H1 (cell line): ENCODE measurements at regions not wholly inside any gene's neighbourhood (a gene's known extent, or its start where the extent isn't known, plus 50 kb on each side); places are given as distances from the start of the nearest gene placed in this dataset.

Experiments used
- CTCF ChIA-PET: fragments of 300-600 bp; sonication (Branson Sonifier 250); formaldehyde crosslinking; loops from one replicate; lab custom pipeline; 2021; ENCODE audit not compliant: partially characterized antibody; lab: Charles Lee
- POLR2A ChIA-PET: fragments of 300-600 bp; sonication (Branson Sonifier 250); formaldehyde crosslinking; loops from one replicate; lab custom pipeline; 2021; ENCODE audit warnings: inconsistent platforms; ENCODE audit not compliant: partially characterized antibody; lab: Charles Lee
- DNase-seq, 2 experiments: peaks; one replicate each; pipeline versions ENCODE4 v3.0.0 to v3.0.0-alpha.2; 2010 to 2022; ENCODE audit warnings: low spot score in 2 of 2, low read depth in 1 of 2, mixed read lengths in 1 of 2
- FAIRE-seq: peaks from 2 replicates; lab custom pipeline; 2011; peaks lifted over from hg19 to GRCh38; lab: Jason Lieb, UNC
- H2AFZ ChIP-seq: 2 replicates; pipeline ENCODE4 v1.8.1; 2012; ENCODE audit warnings: low read length, inconsistent platforms
- H2AK5ac ChIP-seq: 2 replicates; pipeline ENCODE4 v1.6.1; 2013; ENCODE audit warnings: low read depth, low read length
- H2BK120ac ChIP-seq: replicated peaks from 2 replicates; pipeline ENCODE3; 2013; ENCODE audit warnings: low read depth, low read length, inconsistent platforms
- H2BK12ac ChIP-seq: 2 replicates; pipeline ENCODE4 v1.6.1; 2013; ENCODE audit warnings: low read depth, low read length
- H2BK15ac ChIP-seq: 2 replicates; pipeline ENCODE4 v1.6.1; 2013; ENCODE audit warnings: low read length
- H2BK20ac ChIP-seq: 2 replicates; pipeline ENCODE4 v1.6.1; 2013; ENCODE audit warnings: low read length
- H2BK5ac ChIP-seq: 2 replicates; pipeline ENCODE4 v1.6.1; 2013; ENCODE audit warnings: low read depth, low read length
- H3K14ac ChIP-seq: 2 replicates; pipeline ENCODE4 v1.6.1; 2013; ENCODE audit warnings: inconsistent platforms; ENCODE audit not compliant: insufficient read length
- H3K18ac ChIP-seq: 2 replicates; pipeline ENCODE4 v1.6.1; 2013; ENCODE audit warnings: low read length; ENCODE audit errors: extremely low read depth
- H3K23ac ChIP-seq: 2 replicates; pipeline ENCODE4 v1.6.1; 2013; ENCODE audit warnings: inconsistent platforms; ENCODE audit not compliant: insufficient read length
- H3K23me2 ChIP-seq: 2 replicates; pipeline ENCODE4 v1.6.1; 2013; ENCODE audit warnings: low read depth, low read length
- H3K27ac ChIP-seq: 2 replicates; pipeline ENCODE4 v1.6.1; 2011; ENCODE audit warnings: low read depth, low read length, inconsistent platforms
- H3K27me3 ChIP-seq, 4 experiments: replicated peaks in 1 of 4; 1 replicate in 1 of 4; 2 replicates in 3 of 4; pipeline versions ENCODE4 v1.6.1 to v1.8.1; 2011 to 2013; ENCODE audit warnings: low read length in 3 of 4, mild to moderate bottlenecking in 3 of 4, inconsistent platforms in 2 of 4, mixed read lengths in 2 of 4, moderate library complexity in 1 of 4; ENCODE audit not compliant: control insufficient read depth in 3 of 4, insufficient read depth in 3 of 4; ENCODE audit errors: extremely low read depth in 1 of 4
- H3K36me3 ChIP-seq, 4 experiments: 2 replicates each; pipeline versions ENCODE4 v1.6.1 to v1.8.1; 2011 to 2013; ENCODE audit warnings: mild to moderate bottlenecking in 4 of 4, low read length in 3 of 4, moderate library complexity in 2 of 4, control low read depth in 1 of 4, inconsistent platforms in 1 of 4; ENCODE audit not compliant: insufficient read depth in 4 of 4, control insufficient read depth in 2 of 4
- H3K4ac ChIP-seq: replicated peaks from 2 replicates; pipeline ENCODE3; 2013; ENCODE audit warnings: low read length, low read depth, mixed read lengths, inconsistent platforms; ENCODE audit not compliant: insufficient read length
- H3K4me1 ChIP-seq, 4 experiments: replicated peaks in 1 of 4; 1 replicate in 1 of 4; 2 replicates in 3 of 4; pipeline versions ENCODE4 v1.6.1 to v1.8.1; 2011 to 2013; ENCODE audit warnings: low read length in 3 of 4, inconsistent platforms in 2 of 4, mixed read lengths in 1 of 4; ENCODE audit not compliant: insufficient read depth in 4 of 4, control insufficient read depth in 3 of 4
- H3K4me2 ChIP-seq, 2 experiments: 2 replicates each; pipeline versions ENCODE4 v1.6.1 to v1.8.1; 2011 to 2013; ENCODE audit warnings: low read depth in 2 of 2, low read length in 2 of 2, control low read depth in 1 of 2, inconsistent platforms in 1 of 2, mild to moderate bottlenecking in 1 of 2; ENCODE audit not compliant: insufficient read depth in 1 of 2
- H3K4me3 ChIP-seq, 4 experiments: fragments of 200-600, 300-600 bp in 1 of 4; sonication (generic), shearing (Covaris generic), sonication (Bioruptor Twin) in 1 of 4; 2 replicates each; pipeline versions ENCODE4 v1.5.1 to v1.8.1; 2011 to 2016; ENCODE audit warnings: low read length in 4 of 4, low read depth in 3 of 4, control low read depth in 2 of 4, inconsistent platforms in 2 of 4, mild to moderate bottlenecking in 2 of 4, mixed read lengths in 1 of 4, moderate library complexity in 1 of 4; ENCODE audit not compliant: insufficient read depth in 2 of 4; ENCODE audit errors: extremely low read depth in 1 of 4
- H3K56ac ChIP-seq: replicated peaks from 2 replicates; pipeline ENCODE3; 2013; ENCODE audit warnings: low read depth, mild to moderate bottlenecking, mixed read lengths, low read length, inconsistent platforms; ENCODE audit not compliant: insufficient read length
- H3K79me1 ChIP-seq: 2 replicates; pipeline ENCODE4 v1.6.1; 2013; ENCODE audit warnings: low read depth, low read length, control low read depth
- H3K79me2 ChIP-seq, 2 experiments: 2 replicates each; pipeline versions ENCODE4 v1.6.1 to v1.8.1; 2012 to 2013; ENCODE audit warnings: low read length in 2 of 2, mild to moderate bottlenecking in 2 of 2, inconsistent platforms in 1 of 2; ENCODE audit not compliant: insufficient read depth in 2 of 2, control insufficient read depth in 1 of 2
- H3K9ac ChIP-seq, 4 experiments: replicated peaks in 1 of 4; 1 replicate in 1 of 4; 2 replicates in 3 of 4; pipeline versions ENCODE4 v1.6.1 to v1.8.1; 2011 to 2013; ENCODE audit warnings: low read depth in 3 of 4, low read length in 3 of 4, control low read depth in 2 of 4, mild to moderate bottlenecking in 2 of 4, moderate library complexity in 2 of 4, inconsistent platforms in 1 of 4; ENCODE audit errors: extremely low read depth in 1 of 4
- H3K9me3 ChIP-seq, 2 experiments: 2 replicates each; pipeline versions ENCODE4 v1.6.1 to v1.8.1; 2012 to 2013; ENCODE audit warnings: mild to moderate bottlenecking in 2 of 2, moderate library complexity in 2 of 2, control low read depth in 1 of 2, inconsistent platforms in 1 of 2, low read depth in 1 of 2, low read length in 1 of 2, mixed read lengths in 1 of 2; ENCODE audit not compliant: insufficient read depth in 2 of 2
- H4K20me1 ChIP-seq, 2 experiments: replicated peaks in 1 of 2; 2 replicates each; pipeline versions ENCODE3 to v1.8.1; 2011 to 2013; ENCODE audit warnings: inconsistent platforms in 2 of 2, low read length in 2 of 2, mild to moderate bottlenecking in 1 of 2; ENCODE audit not compliant: insufficient read depth in 2 of 2, control insufficient read depth in 1 of 2
- H4K5ac ChIP-seq: 2 replicates; pipeline ENCODE4 v1.6.1; 2013; ENCODE audit warnings: low read length, low read depth, mixed read lengths, inconsistent platforms; ENCODE audit not compliant: insufficient read length
- H4K8ac ChIP-seq: 2 replicates; pipeline ENCODE4 v1.8.0; 2013; ENCODE audit warnings: mild to moderate bottlenecking, moderate library complexity, low read length, inconsistent platforms; ENCODE audit not compliant: insufficient read depth; ENCODE audit errors: extremely low read depth
- H4K91ac ChIP-seq: replicated peaks from 2 replicates; pipeline ENCODE3; 2013; ENCODE audit warnings: low read length, mixed read lengths, inconsistent platforms; ENCODE audit not compliant: insufficient read length
- CHD1 ChIP-seq: IDR thresholded peaks from 2 replicates; pipeline ENCODE4 v1.6.1; 2012; ENCODE audit warnings: low read depth, low read length, improper control_type of control experiment
- FOSL1 ChIP-seq: IDR thresholded peaks from 2 replicates; pipeline ENCODE4 v1.6.1; 2011; ENCODE audit warnings: mild to moderate bottlenecking, low read depth, low read length, moderate library complexity; ENCODE audit not compliant: insufficient read depth
- JUND ChIP-seq: IDR thresholded peaks from 2 replicates; pipeline ENCODE4 v1.6.1; 2011; ENCODE audit warnings: mild to moderate bottlenecking, improper control_type of control experiment, low read length
- POU5F1 ChIP-seq: IDR thresholded peaks from 2 replicates; pipeline ENCODE4 v1.6.1; 2011; ENCODE audit warnings: low read depth, mild to moderate bottlenecking, low read length, moderate library complexity
- RAD21 ChIP-seq, 2 experiments: IDR thresholded peaks in 1 of 2; conservative IDR thresholded peaks in 1 of 2; 2 replicates each; pipeline ENCODE4 v1.6.1; 2011; ENCODE audit warnings: low read depth in 2 of 2, low read length in 2 of 2, improper control_type of control experiment in 1 of 2, inconsistent platforms in 1 of 2, mild to moderate bottlenecking in 1 of 2, moderate library complexity in 1 of 2
- SAP30 ChIP-seq: fragments of 300-600 bp; sonication (generic); IDR thresholded peaks from 2 replicates; pipeline ENCODE4 v1.7.1; 2012; ENCODE audit warnings: low read length, moderate library complexity, mild to moderate bottlenecking, inconsistent platforms; ENCODE audit not compliant: insufficient read depth, insufficient replicate concordance
- TAF1 ChIP-seq: IDR thresholded peaks from 2 replicates; pipeline ENCODE4 v1.6.1; 2011; ENCODE audit warnings: mild to moderate bottlenecking, low read depth, low read length
- WGBS, 2 experiments: shearing (Covaris generic) in 1 of 2; methylation state at CpG; one replicate each; pipeline versions ENCODE4 v1.1.6 to v1.1.7; 2013 to 2015; ENCODE audit warnings: low lambda C conversion rate in 2 of 2, mixed read lengths in 2 of 2, inconsistent platforms in 1 of 2, low coverage in 1 of 2, missing lambda C conversion rate in 1 of 2; ENCODE audit not compliant: insufficient replicate concordance in 2 of 2, insufficient coverage in 1 of 2, insufficient read length in 1 of 2; ENCODE audit errors: extremely low coverage in 1 of 2, missing lambda C conversion rate in 1 of 2; 5-methylcytosine and 5-hydroxymethylcytosine counted together
- TF ChIP-seq, protein P1 (sequence below): IDR thresholded peaks from 2 replicates; pipeline ENCODE4 v1.6.1; 2012; ENCODE audit warnings: low read length, inconsistent platforms
- TF ChIP-seq, protein P2 (sequence below): IDR thresholded peaks from 2 replicates; pipeline ENCODE4 v1.6.1; 2012; ENCODE audit warnings: inconsistent platforms

- Histone ChIP-seq H3K79me1 (no peaks in the 10 kb centered on the region), H4K91ac (no peak overlapping the region), H3K27me3 (no peaks in the 10 kb centered on the region), H3K23ac (no peak overlapping the region), H2BK20ac (no peak overlapping the region), H2BK15ac (no peak overlapping the region), H3K4me3 (no peak overlapping the region), H3K14ac (no peak overlapping the region), H3K9me3 (peaks cover 72 to 82% of the 10 kb centered on the region in 2 experiments), H3K9ac (no peak overlapping the region), H3K36me3 (no peaks in the 10 kb centered on the region; a peak in 1 of 8 replicates), H3K56ac (no peak overlapping the region), H3K4ac (no peak overlapping the region), H4K5ac (no peak overlapping the region), H2BK5ac (no peak overlapping the region), H4K8ac (no peak overlapping the region), H2BK12ac (no peak overlapping the region), H3K18ac (no peak overlapping the region), H3K79me2 (no peaks in the 10 kb centered on the region), H3K23me2 (no peaks in the 10 kb centered on the region), H3K4me1 (no peaks in the 10 kb centered on the region), H4K20me1 (no peaks in the 10 kb centered on the region), H2AK5ac (no peak overlapping the region), H2BK120ac (no peak overlapping the region), H3K4me2 (no peak overlapping the region), H2AFZ (no peak overlapping the region), H3K27ac (no peak overlapping the region)
- TF ChIP-seq, protein P1, sequence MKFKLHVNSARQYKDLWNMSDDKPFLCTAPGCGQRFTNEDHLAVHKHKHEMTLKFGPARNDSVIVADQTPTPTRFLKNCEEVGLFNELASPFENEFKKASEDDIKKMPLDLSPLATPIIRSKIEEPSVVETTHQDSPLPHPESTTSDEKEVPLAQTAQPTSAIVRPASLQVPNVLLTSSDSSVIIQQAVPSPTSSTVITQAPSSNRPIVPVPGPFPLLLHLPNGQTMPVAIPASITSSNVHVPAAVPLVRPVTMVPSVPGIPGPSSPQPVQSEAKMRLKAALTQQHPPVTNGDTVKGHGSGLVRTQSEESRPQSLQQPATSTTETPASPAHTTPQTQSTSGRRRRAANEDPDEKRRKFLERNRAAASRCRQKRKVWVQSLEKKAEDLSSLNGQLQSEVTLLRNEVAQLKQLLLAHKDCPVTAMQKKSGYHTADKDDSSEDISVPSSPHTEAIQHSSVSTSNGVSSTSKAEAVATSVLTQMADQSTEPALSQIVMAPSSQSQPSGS: no peak
- TF ChIP-seq TAF1 (no peak), RAD21 (IDR thresholded peaks at IDR 0.05 in 1 of 2, conservative IDR thresholded peaks at IDR 0.05 in 1 of 2; ENCODE audit: low read depth in 2 of 2, low read length in 2 of 2) (no peak), JUND (no peak), FOSL1 (no peak), POU5F1 (no peak), SAP30 (no peak), CHD1 (no peak)
- TF ChIP-seq, protein P2, sequence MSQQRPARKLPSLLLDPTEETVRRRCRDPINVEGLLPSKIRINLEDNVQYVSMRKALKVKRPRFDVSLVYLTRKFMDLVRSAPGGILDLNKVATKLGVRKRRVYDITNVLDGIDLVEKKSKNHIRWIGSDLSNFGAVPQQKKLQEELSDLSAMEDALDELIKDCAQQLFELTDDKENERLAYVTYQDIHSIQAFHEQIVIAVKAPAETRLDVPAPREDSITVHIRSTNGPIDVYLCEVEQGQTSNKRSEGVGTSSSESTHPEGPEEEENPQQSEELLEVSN: no peak
- CTCF ChIA-PET: no interaction called here
- FAIRE-seq: no peak
- WGBS, 2 experiments: 82% methylated on average over 9 of the region's 9 CpGs; no CpG with 5 or more reads in 1 of the 2 experiments
- no peak for DNase-seq
- POLR2A ChIA-PET: no interaction called here
Observed at GRCh38 chr21:9756677-9757076, 764.7 kb upstream of the TPTE start.
